DOHH2 (cell line): ENCODE measurements at regions not wholly inside any gene's neighbourhood (a gene's known extent, or its start where the extent isn't known, plus 50 kb on each side); places are given as distances from the start of the nearest gene placed in this dataset.

Experiments
- EZH2phosphoT487 ChIP-seq: fragments of 200-600 bp; sonication (generic); IDR thresholded peaks from 2 replicates; pipeline ENCODE4 v1.6.1; 2017; ENCODE audit warnings: borderline replicate concordance, mild to moderate bottlenecking, antibody characterized with exemption, low read length, moderate library complexity, mixed read lengths
- TF ChIP-seq, protein P1 (sequence below): fragments of 200-600 bp; sonication (generic); IDR thresholded peaks from one replicate; pipeline ENCODE4 v1.5.1; 2014; ENCODE audit warnings: antibody characterized with exemption, mild to moderate bottlenecking, low read depth, low read length; ENCODE audit not compliant: poor library complexity, severe bottlenecking

DNA sequence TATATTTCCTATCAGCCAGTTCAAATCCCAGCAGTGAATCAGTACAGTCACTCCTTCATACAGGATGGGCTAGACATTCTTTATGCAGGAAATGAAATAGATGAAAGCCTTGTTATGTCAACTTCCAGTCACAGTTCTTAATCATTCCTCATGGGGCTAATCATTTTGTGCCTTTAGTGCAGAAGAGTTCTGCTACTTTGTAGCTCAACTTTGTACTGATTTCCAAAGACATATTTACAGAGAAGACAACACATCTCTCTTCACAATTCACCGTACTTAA lies 593.9 kb upstream of the NETO1 start:
- TF ChIP-seq, protein P1, sequence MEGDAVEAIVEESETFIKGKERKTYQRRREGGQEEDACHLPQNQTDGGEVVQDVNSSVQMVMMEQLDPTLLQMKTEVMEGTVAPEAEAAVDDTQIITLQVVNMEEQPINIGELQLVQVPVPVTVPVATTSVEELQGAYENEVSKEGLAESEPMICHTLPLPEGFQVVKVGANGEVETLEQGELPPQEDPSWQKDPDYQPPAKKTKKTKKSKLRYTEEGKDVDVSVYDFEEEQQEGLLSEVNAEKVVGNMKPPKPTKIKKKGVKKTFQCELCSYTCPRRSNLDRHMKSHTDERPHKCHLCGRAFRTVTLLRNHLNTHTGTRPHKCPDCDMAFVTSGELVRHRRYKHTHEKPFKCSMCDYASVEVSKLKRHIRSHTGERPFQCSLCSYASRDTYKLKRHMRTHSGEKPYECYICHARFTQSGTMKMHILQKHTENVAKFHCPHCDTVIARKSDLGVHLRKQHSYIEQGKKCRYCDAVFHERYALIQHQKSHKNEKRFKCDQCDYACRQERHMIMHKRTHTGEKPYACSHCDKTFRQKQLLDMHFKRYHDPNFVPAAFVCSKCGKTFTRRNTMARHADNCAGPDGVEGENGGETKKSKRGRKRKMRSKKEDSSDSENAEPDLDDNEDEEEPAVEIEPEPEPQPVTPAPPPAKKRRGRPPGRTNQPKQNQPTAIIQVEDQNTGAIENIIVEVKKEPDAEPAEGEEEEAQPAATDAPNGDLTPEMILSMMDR = no peak
- TF ChIP-seq EZH2phosphoT487 = no peak
